ENCODE measurements at regions not wholly inside any gene's neighbourhood (a gene's known extent, or its start where the extent isn't known, plus 50 kb on each side); places are given as distances from the start of the nearest gene placed in this dataset.

DNA sequence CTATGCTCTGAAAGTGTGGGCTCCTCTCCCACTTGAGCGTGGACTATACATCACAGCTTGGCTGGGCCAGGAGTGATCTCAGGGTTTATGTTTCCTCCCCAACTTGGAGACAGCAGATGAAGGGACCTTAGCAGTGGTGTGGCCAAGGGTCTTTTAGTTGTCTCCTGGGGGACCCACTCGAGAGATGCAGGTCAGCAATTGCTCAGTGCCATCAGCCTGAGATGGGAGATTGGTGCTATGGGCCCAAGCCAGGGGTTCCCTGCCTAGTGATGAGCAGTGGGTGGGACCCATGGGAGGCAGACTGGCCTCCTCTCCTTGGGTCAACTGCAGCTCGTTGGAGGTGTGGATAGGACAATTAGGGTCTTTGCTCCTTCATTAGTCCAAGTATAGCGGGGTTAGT, 510.5 kb upstream of the FSHR start:
- Mint-ChIP-seq H3K4me1 (no peaks in the 10 kb centered on the region), H3K27me3 (ENCODE audit: low read depth) (peaks cover 6% of the 10 kb centered on the region), H3K9me3 (no peaks in the 10 kb centered on the region), H3K36me3 (ENCODE audit: low read depth) (no peaks in the 10 kb centered on the region), H3K27ac (no peak overlapping the region), H3K4me3 (no peak overlapping the region)
- TF ChIP-seq, protein P1, sequence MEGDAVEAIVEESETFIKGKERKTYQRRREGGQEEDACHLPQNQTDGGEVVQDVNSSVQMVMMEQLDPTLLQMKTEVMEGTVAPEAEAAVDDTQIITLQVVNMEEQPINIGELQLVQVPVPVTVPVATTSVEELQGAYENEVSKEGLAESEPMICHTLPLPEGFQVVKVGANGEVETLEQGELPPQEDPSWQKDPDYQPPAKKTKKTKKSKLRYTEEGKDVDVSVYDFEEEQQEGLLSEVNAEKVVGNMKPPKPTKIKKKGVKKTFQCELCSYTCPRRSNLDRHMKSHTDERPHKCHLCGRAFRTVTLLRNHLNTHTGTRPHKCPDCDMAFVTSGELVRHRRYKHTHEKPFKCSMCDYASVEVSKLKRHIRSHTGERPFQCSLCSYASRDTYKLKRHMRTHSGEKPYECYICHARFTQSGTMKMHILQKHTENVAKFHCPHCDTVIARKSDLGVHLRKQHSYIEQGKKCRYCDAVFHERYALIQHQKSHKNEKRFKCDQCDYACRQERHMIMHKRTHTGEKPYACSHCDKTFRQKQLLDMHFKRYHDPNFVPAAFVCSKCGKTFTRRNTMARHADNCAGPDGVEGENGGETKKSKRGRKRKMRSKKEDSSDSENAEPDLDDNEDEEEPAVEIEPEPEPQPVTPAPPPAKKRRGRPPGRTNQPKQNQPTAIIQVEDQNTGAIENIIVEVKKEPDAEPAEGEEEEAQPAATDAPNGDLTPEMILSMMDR (IDR thresholded peaks at IDR 0.05; ENCODE audit: unreplicated experiment in 3 of 3) = no peak

DNA sequence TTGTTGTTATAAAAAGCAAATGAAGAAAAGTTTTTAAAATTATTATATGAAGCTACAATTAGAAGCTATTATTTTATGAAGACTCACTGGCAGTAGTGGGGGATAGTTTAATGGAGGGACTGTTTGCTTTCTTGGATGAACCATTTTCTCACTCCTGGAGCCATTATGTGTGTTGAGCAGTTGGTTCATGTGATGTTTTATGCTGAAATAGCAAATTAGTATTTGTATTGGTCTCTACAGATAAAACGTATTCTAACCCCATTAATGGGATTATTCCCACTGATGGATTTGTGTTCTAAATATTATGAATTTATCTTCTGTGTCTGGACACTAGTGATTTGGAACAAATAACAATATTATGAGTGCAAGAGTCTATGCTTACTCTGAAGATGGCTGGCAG, 507.5 kb upstream of the FSHR start:
- no peak overlapping the region for H3K4me3 Mint-ChIP-seq
- H3K36me3 Mint-ChIP-seq (ENCODE audit: low read depth) = no peaks in the 10 kb centered on the region
- peaks cover 6% of the 10 kb centered on the region for H3K27me3 Mint-ChIP-seq (ENCODE audit: low read depth)
- H3K4me1 Mint-ChIP-seq = no peaks in the 10 kb centered on the region
- H3K9me3 Mint-ChIP-seq = no peaks in the 10 kb centered on the region
- TF ChIP-seq, protein P1 (IDR thresholded peaks at IDR 0.05; ENCODE audit: unreplicated experiment in 3 of 3) = no peak
- H3K27ac Mint-ChIP-seq = no peak overlapping the region

DNA sequence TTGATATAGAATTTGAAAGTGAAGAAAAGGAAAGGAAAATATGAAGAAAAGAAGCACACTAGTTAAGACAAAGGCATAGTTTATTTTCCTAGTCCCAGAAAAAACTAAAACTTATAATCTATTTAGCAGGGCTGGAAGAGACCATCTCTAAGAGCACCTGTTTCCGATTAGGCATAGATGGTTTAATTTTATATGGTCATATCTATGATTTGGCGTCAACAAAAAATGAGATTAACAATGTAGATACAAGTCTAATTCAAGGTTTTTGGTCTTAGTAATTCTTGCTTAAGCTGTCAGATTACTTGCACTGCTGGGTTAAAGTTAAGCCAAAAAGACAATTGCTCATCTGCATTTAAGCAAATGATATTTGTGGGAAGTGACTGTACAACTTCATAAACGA, 502.5 kb upstream of the FSHR start:
- no peaks in the 10 kb centered on the region for H3K4me1 Mint-ChIP-seq
- TF ChIP-seq, protein P1 (IDR thresholded peaks at IDR 0.05; ENCODE audit: unreplicated experiment in 3 of 3) = no peak
- H3K4me3 Mint-ChIP-seq = no peak overlapping the region
- H3K27me3 Mint-ChIP-seq (ENCODE audit: low read depth) = no peaks in the 10 kb centered on the region
- H3K36me3 Mint-ChIP-seq (ENCODE audit: low read depth) = no peaks in the 10 kb centered on the region
- H3K9me3 Mint-ChIP-seq = no peaks in the 10 kb centered on the region
- H3K27ac Mint-ChIP-seq = no peak overlapping the region

DNA sequence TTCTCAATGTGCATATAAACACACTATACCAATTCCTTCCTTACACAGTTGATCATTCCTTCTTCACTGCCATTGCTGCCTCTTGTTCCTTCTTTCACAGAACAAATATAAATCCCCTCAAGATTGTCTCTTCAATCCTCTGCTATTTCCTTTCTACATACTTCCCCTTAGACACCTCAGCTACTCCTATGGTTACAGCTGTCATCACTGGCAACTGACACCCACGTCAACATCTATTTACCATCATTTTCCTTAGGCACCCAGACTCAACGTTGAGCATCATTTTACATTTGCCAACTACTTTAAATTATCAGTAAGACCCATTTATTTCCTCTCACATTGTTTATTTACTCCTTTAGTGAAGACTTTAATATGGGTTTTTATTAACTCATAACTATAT, 488.8 kb upstream of the FSHR start:
- H3K4me3 Mint-ChIP-seq = no peak overlapping the region
- TF ChIP-seq, protein P1 (IDR thresholded peaks at IDR 0.05; ENCODE audit: unreplicated experiment in 3 of 3) = no peak
- H3K27ac Mint-ChIP-seq = no peak overlapping the region
- H3K36me3 Mint-ChIP-seq (ENCODE audit: low read depth) = no peaks in the 10 kb centered on the region
- H3K9me3 Mint-ChIP-seq = peaks cover 4% of the 10 kb centered on the region
- no peaks in the 10 kb centered on the region for H3K27me3 Mint-ChIP-seq (ENCODE audit: low read depth)
- H3K4me1 Mint-ChIP-seq = no peaks in the 10 kb centered on the region

DNA sequence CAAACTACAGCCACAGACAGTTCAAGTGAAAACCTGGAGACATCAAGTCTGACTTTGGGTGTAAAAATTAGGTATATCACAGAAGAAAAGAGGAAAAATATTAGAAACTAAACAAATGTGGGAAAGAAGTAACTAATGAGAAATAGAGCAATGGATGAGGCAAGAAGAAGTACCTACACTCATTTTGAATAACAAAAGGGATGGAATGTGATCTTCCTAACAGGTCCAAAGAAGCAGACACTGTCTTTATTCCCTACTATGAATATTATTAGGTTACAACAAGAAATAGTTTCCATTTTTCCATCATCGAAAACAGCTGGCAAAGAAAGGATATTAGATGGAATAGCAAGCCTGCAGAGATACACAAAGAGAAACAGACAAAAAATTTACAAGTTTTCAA, 486.3 kb upstream of the FSHR start:
- TF ChIP-seq, protein P1 (IDR thresholded peaks at IDR 0.05; ENCODE audit: unreplicated experiment in 3 of 3) = no peak
- Mint-ChIP-seq H3K27ac (no peak overlapping the region), H3K9me3 (no peaks in the 10 kb centered on the region), H3K36me3 (ENCODE audit: low read depth) (no peaks in the 10 kb centered on the region), H3K4me3 (no peak overlapping the region), H3K4me1 (no peaks in the 10 kb centered on the region), H3K27me3 (ENCODE audit: low read depth) (no peaks in the 10 kb centered on the region)

DNA sequence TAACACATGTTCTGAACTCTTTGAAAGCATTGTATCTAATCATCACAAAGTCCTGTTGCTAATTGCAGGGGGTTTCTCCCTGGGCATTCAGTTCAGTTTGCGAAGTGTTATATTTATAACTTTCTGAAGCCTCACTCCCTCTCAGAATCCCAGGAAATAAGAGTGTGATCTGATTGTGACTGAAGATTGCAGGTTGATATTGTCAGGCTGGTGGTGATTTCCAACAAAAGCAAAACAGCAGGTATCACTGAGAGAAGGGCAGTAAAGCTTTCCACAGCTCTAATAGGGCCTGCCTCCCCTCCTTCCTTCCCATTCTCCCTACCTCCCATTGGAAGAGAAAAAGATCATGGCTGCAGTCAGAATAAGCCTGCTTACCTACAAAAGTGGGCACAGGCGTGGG, 466.7 kb upstream of the FSHR start:
- H3K27me3 Mint-ChIP-seq (ENCODE audit: low read depth) = peaks cover 4% of the 10 kb centered on the region
- TF ChIP-seq, protein P1 (IDR thresholded peaks at IDR 0.05; ENCODE audit: unreplicated experiment in 3 of 3) = no peak
- no peak overlapping the region for H3K4me3 Mint-ChIP-seq
- H3K36me3 Mint-ChIP-seq (ENCODE audit: low read depth) = no peaks in the 10 kb centered on the region
- peaks cover 10% of the 10 kb centered on the region for H3K4me1 Mint-ChIP-seq
- no peak overlapping the region for H3K27ac Mint-ChIP-seq
- no peaks in the 10 kb centered on the region for H3K9me3 Mint-ChIP-seq
